ENCODE measurements at regions not wholly inside any gene's neighbourhood (a gene's known extent, or its start where the extent isn't known, plus 50 kb on each side); places are given as distances from the start of the nearest gene placed in this dataset.

DNA sequence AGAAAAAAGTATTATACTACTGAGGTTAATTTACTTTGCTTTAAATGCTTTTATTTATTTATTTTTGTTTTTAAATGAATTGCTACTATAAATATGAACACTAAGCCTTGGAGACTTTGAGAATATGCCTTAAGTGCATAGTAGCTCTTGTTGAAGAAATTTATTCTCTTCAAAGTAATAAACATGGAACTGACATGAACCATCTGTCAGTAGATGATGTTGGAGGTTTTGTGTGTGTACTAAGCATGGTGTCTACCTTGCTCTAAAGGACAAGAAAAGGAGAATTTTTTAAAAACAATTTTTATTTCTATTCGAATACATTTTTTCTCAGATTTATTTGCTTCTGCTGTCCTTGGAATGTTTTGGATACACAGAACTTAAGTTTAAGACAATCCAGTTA is 81.1 kb upstream of the PDZRN3 start:
- TF ChIP-seq, protein P1, sequence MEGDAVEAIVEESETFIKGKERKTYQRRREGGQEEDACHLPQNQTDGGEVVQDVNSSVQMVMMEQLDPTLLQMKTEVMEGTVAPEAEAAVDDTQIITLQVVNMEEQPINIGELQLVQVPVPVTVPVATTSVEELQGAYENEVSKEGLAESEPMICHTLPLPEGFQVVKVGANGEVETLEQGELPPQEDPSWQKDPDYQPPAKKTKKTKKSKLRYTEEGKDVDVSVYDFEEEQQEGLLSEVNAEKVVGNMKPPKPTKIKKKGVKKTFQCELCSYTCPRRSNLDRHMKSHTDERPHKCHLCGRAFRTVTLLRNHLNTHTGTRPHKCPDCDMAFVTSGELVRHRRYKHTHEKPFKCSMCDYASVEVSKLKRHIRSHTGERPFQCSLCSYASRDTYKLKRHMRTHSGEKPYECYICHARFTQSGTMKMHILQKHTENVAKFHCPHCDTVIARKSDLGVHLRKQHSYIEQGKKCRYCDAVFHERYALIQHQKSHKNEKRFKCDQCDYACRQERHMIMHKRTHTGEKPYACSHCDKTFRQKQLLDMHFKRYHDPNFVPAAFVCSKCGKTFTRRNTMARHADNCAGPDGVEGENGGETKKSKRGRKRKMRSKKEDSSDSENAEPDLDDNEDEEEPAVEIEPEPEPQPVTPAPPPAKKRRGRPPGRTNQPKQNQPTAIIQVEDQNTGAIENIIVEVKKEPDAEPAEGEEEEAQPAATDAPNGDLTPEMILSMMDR (conservative IDR thresholded peaks at IDR 0.05) = no peak
- H3K27ac ChIP-seq = no peak overlapping the region

DNA sequence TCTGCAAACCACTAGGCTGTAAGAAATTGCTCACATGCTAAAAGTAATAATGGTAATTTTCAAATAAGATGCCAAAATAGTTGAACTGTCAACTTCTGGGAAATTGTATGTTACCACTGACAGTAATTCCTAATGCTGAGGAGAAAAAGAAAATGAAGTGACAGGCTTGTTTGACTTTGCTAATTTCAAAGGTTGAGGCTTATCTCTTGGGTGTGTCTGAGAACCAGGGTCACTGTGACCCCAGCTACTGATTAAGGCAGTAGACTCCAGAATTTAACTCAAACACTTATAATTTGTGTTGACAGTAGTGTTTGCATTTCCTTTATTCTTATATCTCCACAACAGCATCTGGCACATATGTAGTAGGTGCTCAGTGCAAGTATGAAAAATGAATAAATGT is 74.6 kb upstream of the PDZRN3 start:
- no peak overlapping the region for H3K27ac ChIP-seq
- TF ChIP-seq, protein P1 (conservative IDR thresholded peaks at IDR 0.05) = no peak

DNA sequence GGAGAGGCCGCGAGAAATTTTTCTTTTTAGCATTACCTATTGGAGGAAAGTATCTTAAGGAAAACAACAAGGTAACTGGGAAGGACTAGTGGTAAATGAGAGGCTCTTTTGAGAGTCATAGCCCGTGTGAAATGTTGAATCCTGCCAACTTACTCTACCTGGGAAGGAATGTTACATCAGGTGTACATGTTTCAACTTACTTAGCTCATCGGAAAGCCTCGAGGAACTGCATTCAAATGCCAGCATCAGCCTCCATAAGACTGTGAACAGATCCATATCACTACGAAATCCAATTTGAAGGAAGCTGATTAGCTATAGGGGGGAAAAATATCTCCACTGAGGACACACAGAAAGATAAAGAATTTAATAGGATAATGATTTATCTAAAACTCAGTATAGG is 72.3 kb upstream of the PDZRN3 start:
- no peak overlapping the region for H3K27ac ChIP-seq
- TF ChIP-seq, protein P1 (conservative IDR thresholded peaks at IDR 0.05) = no peak

DNA sequence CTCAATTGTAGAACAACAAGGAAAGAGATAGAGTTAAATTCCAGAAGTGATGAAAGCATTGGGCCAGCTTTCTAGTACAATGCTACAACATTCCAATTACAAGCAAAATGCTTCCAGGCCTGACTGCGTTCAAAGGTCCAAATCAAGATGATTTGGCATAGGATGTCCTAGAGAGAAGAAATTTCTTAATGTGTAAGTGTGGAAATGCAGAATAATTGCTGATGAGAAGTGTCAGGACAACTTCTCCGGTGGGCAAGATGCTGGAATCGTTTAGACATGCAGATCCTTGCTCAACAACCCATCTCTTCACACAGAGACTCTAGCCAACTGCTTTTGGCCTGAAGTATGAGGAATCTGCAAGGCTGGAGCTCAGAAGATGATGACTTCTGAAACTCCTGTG is 71.1 kb upstream of the PDZRN3 start:
- H3K27ac ChIP-seq = no peak overlapping the region
- TF ChIP-seq, protein P1 (conservative IDR thresholded peaks at IDR 0.05) = no peak

DNA sequence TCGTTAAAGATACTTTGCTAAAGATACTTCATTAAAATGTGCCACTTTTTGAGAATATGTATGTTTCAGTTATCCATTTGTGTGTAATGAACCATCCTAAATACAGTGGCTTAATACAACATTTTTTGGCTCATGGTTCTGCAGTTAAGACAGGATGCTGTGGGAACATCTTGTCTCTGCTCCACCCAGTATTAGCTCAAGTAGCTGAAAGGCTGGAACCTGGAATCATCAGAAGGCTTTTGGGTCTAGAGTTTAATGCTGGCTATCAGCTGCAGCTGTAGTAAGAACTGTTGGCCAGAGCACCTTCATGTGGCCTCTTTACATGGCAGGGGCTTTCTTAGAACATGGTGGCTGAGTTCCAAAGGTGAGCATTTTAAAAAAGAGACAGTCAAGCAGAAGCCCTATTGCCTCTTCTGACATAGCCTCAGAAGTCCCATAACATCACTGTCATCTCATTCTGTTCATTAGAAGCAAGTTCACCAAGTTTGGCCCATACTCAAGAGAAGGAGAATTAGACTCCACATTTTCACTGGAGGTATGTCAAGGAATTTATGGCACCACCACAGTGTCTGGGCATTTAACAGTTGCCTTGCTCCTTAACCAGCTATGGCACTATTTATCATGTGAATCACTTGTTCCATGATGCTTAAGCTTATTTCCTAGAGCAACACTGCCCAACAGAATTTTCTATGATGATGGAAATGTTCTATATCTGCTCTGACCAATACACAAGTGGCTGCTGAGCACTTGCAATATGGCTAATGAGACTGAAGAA is 70.4 kb upstream of the PDZRN3 start:
- TF ChIP-seq, protein P1 (conservative IDR thresholded peaks at IDR 0.05) = no peak
- H3K27ac ChIP-seq = no peak overlapping the region

DNA sequence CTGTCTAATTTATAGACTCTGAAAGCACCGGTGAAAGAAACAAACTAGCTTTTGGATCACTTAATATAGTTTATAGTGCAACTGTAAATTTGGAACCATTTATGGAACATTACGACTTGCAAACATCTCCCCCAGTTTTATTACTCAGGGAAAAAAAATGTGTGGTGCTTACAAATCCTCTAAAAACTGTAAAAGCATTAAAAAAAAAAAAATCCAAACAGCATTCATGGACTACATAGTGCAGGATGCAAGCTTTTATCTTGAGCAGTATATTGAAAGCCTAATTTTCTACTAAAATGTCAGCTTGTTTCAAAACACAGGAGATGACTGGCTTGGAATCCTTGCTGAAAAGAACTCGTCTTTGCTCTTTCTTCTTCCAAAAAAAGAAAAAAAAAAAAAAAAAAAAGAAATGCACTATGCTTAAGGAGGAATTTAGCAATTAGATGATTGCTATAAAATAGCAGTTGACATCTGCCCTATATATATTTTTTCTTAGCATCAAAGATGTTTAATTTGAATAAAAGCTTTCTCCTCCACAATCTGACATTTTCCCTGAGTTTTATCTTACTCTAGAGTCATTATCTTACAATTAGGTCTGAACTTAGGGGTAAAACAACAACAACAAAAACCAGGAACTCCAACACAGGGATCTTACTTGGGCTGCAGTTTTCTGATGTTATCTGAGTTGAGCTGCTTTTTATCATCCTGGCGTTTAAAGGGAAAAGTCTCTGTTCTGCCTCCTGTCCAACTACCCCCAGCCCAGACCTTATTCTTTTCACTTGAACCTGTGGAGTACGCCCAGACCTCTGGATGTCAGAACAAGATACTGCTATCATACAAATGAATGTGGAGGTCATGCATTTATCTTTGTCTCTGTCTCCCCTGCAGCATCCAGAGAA is 62.6 kb upstream of the PDZRN3 start:
- TF ChIP-seq, protein P1 (conservative IDR thresholded peaks at IDR 0.05) = no peak
- H3K27ac ChIP-seq = peak overlapping the region; percentile 4; the same call in 1 of the 2 replicates

DNA sequence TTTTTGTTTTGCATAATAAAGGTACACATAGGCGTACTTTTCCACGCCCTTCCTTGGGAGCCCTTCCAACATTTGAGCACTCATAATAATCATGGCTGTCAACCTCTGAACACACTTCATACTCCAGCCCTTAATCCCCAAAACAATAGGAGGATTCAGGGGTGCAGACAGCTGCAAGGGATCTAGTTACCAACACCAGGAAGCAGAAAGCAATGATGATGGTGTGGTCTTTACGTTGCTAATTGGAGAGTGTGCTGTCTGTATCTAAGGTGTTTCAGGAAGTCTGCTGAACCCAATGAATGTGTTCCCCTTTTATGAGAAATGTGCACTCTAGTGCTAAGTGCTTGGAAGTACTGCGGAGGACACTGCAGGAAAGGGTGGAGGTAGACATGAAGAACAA is 60.3 kb upstream of the PDZRN3 start:
- TF ChIP-seq, protein P1 (conservative IDR thresholded peaks at IDR 0.05) = no peak
- no peak overlapping the region for H3K27ac ChIP-seq
